Calu3 (cell line): ENCODE measurements at regions not wholly inside any gene's neighbourhood (a gene's known extent, or its start where the extent isn't known, plus 50 kb on each side); places are given as distances from the start of the nearest gene placed in this dataset.

Experiments
- BruUV-seq: library from RNA; stranded (reverse); fragments of 400-500 nt; replicated peaks from 2 replicates; lab custom pipeline; 2021; lab: Mats Ljungman, UMichigan
- CTCF ChIA-PET: fragments of 300-600 bp; sonication (Branson Sonifier 250); formaldehyde crosslinking; loops from one replicate; lab custom pipeline; 2022; ENCODE audit warnings: antibody characterized with exemption; lab: Charles Lee
- DNase-seq: peaks from one replicate; pipeline ENCODE4 v3.0.0; 2022
- H3K27ac Mint-ChIP-seq: one replicate; pipeline ENCODE4 v1.8.0; 2022; ENCODE audit warnings: mixed read lengths; ENCODE audit not compliant: unreplicated experiment
- H3K27me3 Mint-ChIP-seq: one replicate; pipeline ENCODE4 v1.8.0; 2022; ENCODE audit warnings: mixed read lengths; ENCODE audit not compliant: unreplicated experiment
- H3K36me3 Mint-ChIP-seq: one replicate; pipeline ENCODE4 v1.8.0; 2022; ENCODE audit warnings: mild to moderate bottlenecking, moderate library complexity, mixed read lengths; ENCODE audit not compliant: insufficient read depth, unreplicated experiment
- H3K4me1 Mint-ChIP-seq: one replicate; pipeline ENCODE4 v1.8.0; 2022; ENCODE audit warnings: mild to moderate bottlenecking, low read depth, mixed read lengths; ENCODE audit not compliant: unreplicated experiment
- H3K4me3 Mint-ChIP-seq: one replicate; pipeline ENCODE4 v1.8.0; 2022; ENCODE audit warnings: mild to moderate bottlenecking, low read depth, moderate library complexity, mixed read lengths; ENCODE audit not compliant: unreplicated experiment
- H3K9me3 Mint-ChIP-seq: one replicate; pipeline ENCODE4 v1.8.0; 2022; ENCODE audit warnings: low read depth, mixed read lengths; ENCODE audit not compliant: unreplicated experiment
- intact Hi-C: fragments of 100-400 bp; cut with micrococcal nuclease; formaldehyde crosslinking; loops from one replicate; pipeline ENCODE4 v1.10.0; 2022; ENCODE audit not compliant: unreplicated experiment
- TF ChIP-seq, protein P1 (sequence below): fragments of 200-600 bp; IDR thresholded peaks from one replicate; pipeline ENCODE4 v1.8.0; 2022; ENCODE audit warnings: antibody characterized with exemption; ENCODE audit not compliant: unreplicated experiment

DNA sequence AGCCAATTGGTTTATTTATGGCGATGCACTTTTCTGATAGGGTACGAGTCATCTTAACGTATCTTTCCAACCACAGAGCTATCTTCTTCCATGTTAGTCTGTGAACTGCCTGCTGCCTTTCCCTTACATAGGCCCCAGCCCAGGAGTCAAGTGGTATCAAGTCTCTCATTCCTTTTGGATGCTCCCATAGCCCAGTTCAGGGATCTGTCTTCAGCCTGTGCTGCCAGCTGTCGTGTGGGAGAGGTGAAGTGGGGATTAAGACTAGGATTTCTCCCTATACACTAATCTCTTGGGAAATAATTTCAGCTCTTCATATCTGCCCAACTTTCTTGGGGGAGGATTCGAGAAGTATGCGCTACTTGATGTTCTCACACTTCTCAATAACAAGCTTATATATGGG, 475.7 kb downstream of the EBF1 start:
- no peak for DNase-seq
- Mint-ChIP-seq H3K4me3 (no peak overlapping the region), H3K4me1 (no peaks in the 10 kb centered on the region), H3K36me3 (no peaks in the 10 kb centered on the region), H3K27me3 (no peaks in the 10 kb centered on the region), H3K27ac (no peak overlapping the region), H3K9me3 (peaks cover 17% of the 10 kb centered on the region)
- intact Hi-C loops: no loop called here
- CTCF ChIA-PET: no interaction called here
- TF ChIP-seq, protein P1, sequence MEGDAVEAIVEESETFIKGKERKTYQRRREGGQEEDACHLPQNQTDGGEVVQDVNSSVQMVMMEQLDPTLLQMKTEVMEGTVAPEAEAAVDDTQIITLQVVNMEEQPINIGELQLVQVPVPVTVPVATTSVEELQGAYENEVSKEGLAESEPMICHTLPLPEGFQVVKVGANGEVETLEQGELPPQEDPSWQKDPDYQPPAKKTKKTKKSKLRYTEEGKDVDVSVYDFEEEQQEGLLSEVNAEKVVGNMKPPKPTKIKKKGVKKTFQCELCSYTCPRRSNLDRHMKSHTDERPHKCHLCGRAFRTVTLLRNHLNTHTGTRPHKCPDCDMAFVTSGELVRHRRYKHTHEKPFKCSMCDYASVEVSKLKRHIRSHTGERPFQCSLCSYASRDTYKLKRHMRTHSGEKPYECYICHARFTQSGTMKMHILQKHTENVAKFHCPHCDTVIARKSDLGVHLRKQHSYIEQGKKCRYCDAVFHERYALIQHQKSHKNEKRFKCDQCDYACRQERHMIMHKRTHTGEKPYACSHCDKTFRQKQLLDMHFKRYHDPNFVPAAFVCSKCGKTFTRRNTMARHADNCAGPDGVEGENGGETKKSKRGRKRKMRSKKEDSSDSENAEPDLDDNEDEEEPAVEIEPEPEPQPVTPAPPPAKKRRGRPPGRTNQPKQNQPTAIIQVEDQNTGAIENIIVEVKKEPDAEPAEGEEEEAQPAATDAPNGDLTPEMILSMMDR: no peak
- BruUV-seq: no TSS peak

GRCh38 chr5:158621391-158621790, 478.3 kb downstream of the EBF1 start:
- intact Hi-C loops: no loop called here
- Mint-ChIP-seq H3K4me3 (no peak overlapping the region), H3K4me1 (no peaks in the 10 kb centered on the region), H3K9me3 (peaks cover 5% of the 10 kb centered on the region), H3K27ac (no peak overlapping the region), H3K27me3 (no peaks in the 10 kb centered on the region), H3K36me3 (no peaks in the 10 kb centered on the region)
- DNase-seq: no peak
- BruUV-seq: no TSS peak
- TF ChIP-seq, protein P1: no peak
- CTCF ChIA-PET: no interaction called here

GRCh38 chr5:158619083-158619788, 480.5 kb downstream of the EBF1 start:
- Mint-ChIP-seq H3K4me3 (no peak overlapping the region), H3K27ac (no peak overlapping the region), H3K36me3 (no peaks in the 10 kb centered on the region), H3K4me1 (no peaks in the 10 kb centered on the region), H3K9me3 (peaks cover 5% of the 10 kb centered on the region), H3K27me3 (no peaks in the 10 kb centered on the region)
- CTCF ChIA-PET: no interaction called here
- intact Hi-C loops: no loop called here
- DNase-seq: no peak
- TF ChIP-seq, protein P1: no peak
- BruUV-seq: no TSS peak

DNA sequence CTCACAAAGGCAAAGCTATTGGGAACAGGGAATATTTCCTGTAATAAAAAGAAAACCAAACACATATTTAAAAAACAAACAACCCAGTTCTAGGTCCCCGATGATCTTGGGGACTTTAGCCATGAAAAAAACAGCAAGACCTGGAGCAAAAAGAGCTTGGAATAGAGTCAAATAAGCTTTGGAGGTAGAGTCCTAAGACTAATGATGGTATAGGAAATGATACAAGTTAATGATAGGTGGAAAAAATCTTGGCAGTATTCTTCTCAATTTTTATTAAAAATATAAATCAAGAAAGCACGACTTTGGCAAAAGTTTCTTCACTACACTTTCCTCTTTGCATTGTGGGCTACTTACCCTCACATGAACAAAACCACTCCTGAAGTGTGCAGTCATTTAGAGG, 481.5 kb downstream of the EBF1 start:
- Mint-ChIP-seq H3K36me3 (no peaks in the 10 kb centered on the region), H3K27me3 (no peaks in the 10 kb centered on the region), H3K4me3 (no peak overlapping the region), H3K4me1 (no peaks in the 10 kb centered on the region), H3K9me3 (peaks cover 5% of the 10 kb centered on the region), H3K27ac (no peak overlapping the region)
- no TSS peak for BruUV-seq
- DNase-seq: no peak
- intact Hi-C loops: no loop called here
- TF ChIP-seq, protein P1: no peak
- CTCF ChIA-PET: no interaction called here
